PC-9 (cell line): ENCODE measurements at regions not wholly inside any gene's neighbourhood (a gene's known extent, or its start where the extent isn't known, plus 50 kb on each side); places are given as distances from the start of the nearest gene placed in this dataset.

Source experiments
- BruUV-seq: library from RNA; stranded (reverse); fragments of 400-500 nt; replicated peaks from 2 replicates; lab custom pipeline; 2021; lab: Mats Ljungman, UMichigan
- CTCF ChIA-PET: fragments of 300-600 bp; sonication (Branson Sonifier 250); formaldehyde crosslinking; loops from one replicate; lab custom pipeline; 2022; ENCODE audit warnings: antibody characterized with exemption; lab: Charles Lee
- POLR2A ChIA-PET: fragments of 300-600 bp; sonication (Branson Sonifier 250); formaldehyde crosslinking; loops from one replicate; lab custom pipeline; 2022; ENCODE audit warnings: antibody characterized with exemption; ENCODE audit not compliant: unreplicated experiment; lab: Charles Lee
- DNase-seq, 2 experiments: peaks; one replicate each; pipeline versions ENCODE4 v3.0.0 to v3.0.0-alpha.2; 2015 to 2022; ENCODE audit warnings: mixed read lengths in 1 of 2
- H2AFZ ChIP-seq: fragments of 200-600 bp; sonication (generic); 2 replicates; pipeline ENCODE4 v1.8.1; 2017; ENCODE audit warnings: antibody characterized with exemption
- H3F3A ChIP-seq: fragments of 200-600 bp; sonication (generic); 2 replicates; pipeline ENCODE4 v1.8.1; 2017; ENCODE audit warnings: antibody characterized with exemption, mild to moderate bottlenecking, low read depth; ENCODE audit not compliant: insufficient read depth
- H3K27ac ChIP-seq: fragments of 200-600 bp; sonication (generic); 2 replicates; pipeline ENCODE4 v1.6.1; 2016; ENCODE audit warnings: mixed run types
- H3K27me3 ChIP-seq: fragments of 200-600 bp; sonication (generic); 2 replicates; pipeline ENCODE4 v1.6.1; 2016; ENCODE audit warnings: low read depth, mixed run types; ENCODE audit not compliant: insufficient read depth
- H3K36me3 ChIP-seq: fragments of 200-600 bp; sonication (generic); 2 replicates; pipeline ENCODE4 v1.6.1; 2016; ENCODE audit warnings: low read depth, mixed run types
- H3K4me1 ChIP-seq: fragments of 200-600 bp; sonication (generic); replicated peaks from 2 replicates; pipeline ENCODE4 v1.6.1; 2016; ENCODE audit warnings: mixed run types; ENCODE audit not compliant: insufficient read depth
- H3K4me2 ChIP-seq: fragments of 200-600 bp; sonication (generic); 2 replicates; pipeline ENCODE4 v1.6.1; 2017; ENCODE audit warnings: mixed run types
- H3K4me3 ChIP-seq: fragments of 200-600 bp; sonication (generic); 2 replicates; pipeline ENCODE4 v1.6.1; 2016; ENCODE audit warnings: mixed run types
- H3K79me2 ChIP-seq: fragments of 200-600 bp; sonication (generic); 2 replicates; pipeline ENCODE4 v1.6.1; 2017; ENCODE audit warnings: low read depth, mixed run types
- H3K9me2 ChIP-seq: fragments of 200-600 bp; sonication (generic); 2 replicates; pipeline ENCODE4 v1.8.1; 2017; ENCODE audit warnings: mild to moderate bottlenecking; ENCODE audit not compliant: insufficient read depth
- H3K9me3 ChIP-seq: fragments of 200-600 bp; sonication (generic); 2 replicates; pipeline ENCODE4 v1.8.1; 2016; ENCODE audit warnings: low read depth; ENCODE audit not compliant: insufficient read depth
- H4K20me1 ChIP-seq: fragments of 200-600 bp; sonication (generic); 2 replicates; pipeline ENCODE4 v1.8.1; 2017; ENCODE audit not compliant: insufficient read depth
- EZH2 ChIP-seq: fragments of 200-600 bp; sonication (generic); IDR thresholded peaks from 2 replicates; pipeline ENCODE4 v1.8.0; 2017; ENCODE audit warnings: antibody characterized with exemption, low read depth
- intact Hi-C: fragments of 100-400 bp; cut with micrococcal nuclease; formaldehyde crosslinking; loops from one replicate; pipeline ENCODE4 v1.10.0; 2022; ENCODE audit not compliant: unreplicated experiment
- TF ChIP-seq, protein P1 (sequence below): fragments of 200-600 bp; sonication (generic); conservative IDR thresholded peaks from 2 replicates; pipeline ENCODE4 v1.6.1; 2017; ENCODE audit warnings: mixed run types, antibody characterized with exemption, mild to moderate bottlenecking, moderate library complexity

DNA sequence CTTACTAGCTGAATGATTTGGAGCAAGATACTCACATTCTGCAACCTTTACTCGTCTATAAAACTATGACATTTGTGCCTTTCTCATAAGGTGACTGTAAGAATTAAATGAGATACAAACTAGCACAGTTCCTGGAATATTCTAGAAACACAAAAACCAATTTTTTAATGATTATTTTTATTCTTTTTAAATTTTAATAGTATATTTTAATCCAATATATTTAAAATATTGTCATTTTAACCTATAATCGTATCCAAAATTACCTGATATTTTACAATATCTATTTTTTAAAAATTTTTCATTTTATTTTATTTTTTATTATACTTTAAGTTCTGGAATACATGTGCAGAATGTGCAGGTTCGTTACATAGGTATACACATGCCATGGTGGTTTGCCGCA is 238.1 kb downstream of the OLFM4 start:
- no peak for DNase-seq

DNA sequence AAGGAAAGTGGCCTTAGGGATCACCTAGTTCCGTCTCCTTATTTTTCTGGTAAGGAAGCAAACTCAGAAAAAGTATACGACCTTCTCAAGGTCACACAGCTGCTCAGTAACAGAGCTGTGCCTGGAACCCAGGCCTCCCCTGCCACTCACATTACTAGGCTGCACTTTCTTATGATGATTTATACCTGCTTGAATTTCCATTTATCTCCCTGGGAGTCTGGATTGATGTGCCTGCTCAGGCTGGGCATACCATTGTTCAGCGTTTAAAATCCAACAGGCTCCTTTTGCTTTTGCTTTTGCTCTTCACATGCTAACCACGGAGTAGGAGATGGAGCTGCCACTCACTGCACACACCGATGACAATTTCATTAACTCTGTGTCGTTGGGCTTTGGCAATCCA is 241.0 kb downstream of the OLFM4 start:
- no peak overlapping the region for H3K27ac ChIP-seq
- BruUV-seq, result no TSS peak
- no peak for TF ChIP-seq EZH2
- TF ChIP-seq, protein P1, sequence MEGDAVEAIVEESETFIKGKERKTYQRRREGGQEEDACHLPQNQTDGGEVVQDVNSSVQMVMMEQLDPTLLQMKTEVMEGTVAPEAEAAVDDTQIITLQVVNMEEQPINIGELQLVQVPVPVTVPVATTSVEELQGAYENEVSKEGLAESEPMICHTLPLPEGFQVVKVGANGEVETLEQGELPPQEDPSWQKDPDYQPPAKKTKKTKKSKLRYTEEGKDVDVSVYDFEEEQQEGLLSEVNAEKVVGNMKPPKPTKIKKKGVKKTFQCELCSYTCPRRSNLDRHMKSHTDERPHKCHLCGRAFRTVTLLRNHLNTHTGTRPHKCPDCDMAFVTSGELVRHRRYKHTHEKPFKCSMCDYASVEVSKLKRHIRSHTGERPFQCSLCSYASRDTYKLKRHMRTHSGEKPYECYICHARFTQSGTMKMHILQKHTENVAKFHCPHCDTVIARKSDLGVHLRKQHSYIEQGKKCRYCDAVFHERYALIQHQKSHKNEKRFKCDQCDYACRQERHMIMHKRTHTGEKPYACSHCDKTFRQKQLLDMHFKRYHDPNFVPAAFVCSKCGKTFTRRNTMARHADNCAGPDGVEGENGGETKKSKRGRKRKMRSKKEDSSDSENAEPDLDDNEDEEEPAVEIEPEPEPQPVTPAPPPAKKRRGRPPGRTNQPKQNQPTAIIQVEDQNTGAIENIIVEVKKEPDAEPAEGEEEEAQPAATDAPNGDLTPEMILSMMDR, result no peak

More for the DNA sequence above, 238.1 kb downstream of the OLFM4 start:
- Histone ChIP-seq H3F3A (no peaks in the 10 kb centered on the region), H3K27ac (no peak overlapping the region), H3K9me2 (no peaks in the 10 kb centered on the region), H4K20me1 (no peaks in the 10 kb centered on the region), H3K4me2 (no peak overlapping the region), H3K4me1 (no peaks in the 10 kb centered on the region), H3K36me3 (no peaks in the 10 kb centered on the region), H3K4me3 (no peak overlapping the region), H2AFZ (no peak overlapping the region), H3K27me3 (no peaks in the 10 kb centered on the region; the same call in 1 of the 2 replicates), H3K79me2 (no peaks in the 10 kb centered on the region), H3K9me3 (no peaks in the 10 kb centered on the region)
- ChIA-PET POLR2A (no interaction called here), CTCF (no interaction called here)
- intact Hi-C loops, result no loop called here
- BruUV-seq, result no TSS peak
- no peak for TF ChIP-seq EZH2
- TF ChIP-seq, protein P1, result no peak

DNA sequence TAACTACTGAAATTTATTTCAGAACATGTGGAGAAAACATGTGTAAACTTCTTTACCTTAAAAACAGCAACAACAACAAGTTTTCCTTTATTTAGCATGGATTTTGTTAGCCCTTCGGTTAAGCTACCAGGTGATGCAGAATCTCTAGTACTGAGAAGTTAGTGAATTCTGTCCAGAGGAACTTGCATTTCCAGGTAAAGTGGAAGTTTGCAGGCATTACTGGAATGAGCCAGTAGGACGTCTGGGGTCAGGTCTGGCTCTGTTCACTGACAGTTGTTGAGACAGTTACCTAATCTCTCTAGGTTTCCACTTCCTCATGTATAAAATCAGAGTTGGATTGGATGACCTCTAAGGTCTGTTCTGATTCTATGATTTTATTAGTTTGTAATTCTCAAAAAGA is 244.3 kb downstream of the OLFM4 start:
- BruUV-seq, result no TSS peak
- intact Hi-C loops, result no loop called here
- CTCF ChIA-PET, result no interaction called here

More for the DNA sequence above, 241.0 kb downstream of the OLFM4 start:
- Histone ChIP-seq H3K4me2 (no peak overlapping the region), H3K9me3 (no peaks in the 10 kb centered on the region), H4K20me1 (no peaks in the 10 kb centered on the region), H3K4me3 (no peak overlapping the region), H3F3A (no peaks in the 10 kb centered on the region), H3K4me1 (no peaks in the 10 kb centered on the region), H3K79me2 (no peaks in the 10 kb centered on the region), H3K27me3 (peaks cover 6% of the 10 kb centered on the region; the same call in 1 of the 2 replicates), H3K9me2 (no peaks in the 10 kb centered on the region), H2AFZ (no peak overlapping the region), H3K36me3 (no peaks in the 10 kb centered on the region)
- DNase-seq, result no peak
- CTCF ChIA-PET, result no interaction called here
- POLR2A ChIA-PET, result no interaction called here
- intact Hi-C loops, result no loop called here

More for the DNA sequence above, 244.3 kb downstream of the OLFM4 start:
- Histone ChIP-seq H3K4me3 (no peak overlapping the region), H3K36me3 (no peaks in the 10 kb centered on the region), H3K27me3 (peaks cover 10% of the 10 kb centered on the region; the same call in 1 of the 2 replicates), H3K9me2 (no peaks in the 10 kb centered on the region), H3F3A (no peaks in the 10 kb centered on the region), H3K79me2 (no peaks in the 10 kb centered on the region), H4K20me1 (no peaks in the 10 kb centered on the region), H3K27ac (no peak overlapping the region), H3K4me1 (no peaks in the 10 kb centered on the region), H3K9me3 (no peaks in the 10 kb centered on the region), H3K4me2 (no peak overlapping the region), H2AFZ (no peak overlapping the region)
- DNase-seq, result no peak
- POLR2A ChIA-PET, result no interaction called here
- TF ChIP-seq, protein P1, result no peak
- TF ChIP-seq EZH2, result no peak
